Esophagus (tissue), 2 donors: ENCODE measurements at regions not wholly inside any gene's neighbourhood (a gene's known extent, or its start where the extent isn't known, plus 50 kb on each side); places are given as distances from the start of the nearest gene placed in this dataset.
A peak's percentile ranks its signal among the peaks of the same experiment; 100 is the strongest.

Source experiments
- H3K27ac ChIP-seq, 2 donors: one replicate each; pipeline ENCODE4 v1.5.1; 2013; ENCODE audit warnings: low read depth in 2 of 2, mild to moderate bottlenecking in 2 of 2, inconsistent platforms in 1 of 2, low read length in 1 of 2, moderate library complexity in 1 of 2
- H3K27me3 ChIP-seq, 2 donors: one replicate each; pipeline ENCODE4 v1.6.1; 2013; ENCODE audit warnings: low read length in 2 of 2, control low read depth in 1 of 2, mild to moderate bottlenecking in 1 of 2; ENCODE audit not compliant: insufficient read depth in 2 of 2, control insufficient read depth in 1 of 2
- H3K36me3 ChIP-seq, 2 donors: one replicate each; pipeline ENCODE4 v1.6.1; 2013; ENCODE audit warnings: low read length in 1 of 2; ENCODE audit not compliant: control insufficient read depth in 2 of 2, insufficient read depth in 2 of 2
- H3K4me1 ChIP-seq, 2 donors: one replicate each; pipeline ENCODE4 v1.6.1; 2013; ENCODE audit warnings: low read length in 1 of 2; ENCODE audit not compliant: control insufficient read depth in 2 of 2, insufficient read depth in 2 of 2
- H3K4me3 ChIP-seq, 2 donors: one replicate each; pipeline ENCODE4 v1.5.1; 2013; ENCODE audit warnings: low read length in 2 of 2, mild to moderate bottlenecking in 2 of 2, low read depth in 1 of 2, moderate library complexity in 1 of 2
- H3K9me3 ChIP-seq, 2 donors: one replicate each; pipeline ENCODE4 v1.6.1; 2013; ENCODE audit warnings: mild to moderate bottlenecking in 2 of 2, low read depth in 1 of 2, low read length in 1 of 2, moderate library complexity in 1 of 2; ENCODE audit not compliant: control insufficient read depth in 2 of 2, insufficient read depth in 1 of 2
- WGBS, 2 donors: extraction: QIAGEN DNeasy Blood & Tissue Kit; methylation state at CpG; one replicate each; pipeline ENCODE4 v1.1.7; 2013; 5-methylcytosine and 5-hydroxymethylcytosine counted together
- donor health status: healthy with polysubstance abuse.
- donor health status: Bipolar disorder and iron deficiency.

DNA sequence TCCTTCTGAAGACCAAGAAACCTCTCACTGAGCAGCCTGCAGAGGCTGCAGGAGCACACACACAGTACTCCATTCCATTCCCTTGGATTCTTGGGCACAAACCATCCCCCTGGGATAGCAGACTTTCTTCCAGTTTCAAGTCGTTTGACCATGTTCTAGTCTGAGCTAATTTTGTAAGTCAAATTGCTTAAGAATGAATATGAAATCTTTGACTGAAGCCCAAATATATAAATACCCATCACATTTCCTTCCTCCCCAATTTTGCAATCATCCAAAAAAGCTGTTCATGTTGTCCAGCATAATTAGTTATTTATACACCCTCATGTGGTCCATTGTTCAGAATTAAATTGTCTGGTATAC, 231.2 kb upstream of the TPRG1 start:
- Histone ChIP-seq H3K27me3 (no peaks in the 10 kb centered on the region), H3K9me3 (no peaks in the 10 kb centered on the region), H3K27ac (no peak overlapping the region), H3K4me1 (peaks cover 0 to 2% of the 10 kb centered on the region in 2 donors), H3K36me3 (no peaks in the 10 kb centered on the region), H3K4me3 (no peak overlapping the region)
- WGBS, 2 donors = 34 to 40% methylated on average over 1 of the region's 1 CpG

- Histone ChIP-seq H3K27ac (peak overlapping the region in 1 of 2 donors; percentile 16), H3K36me3 (no peaks in the 10 kb centered on the region), H3K4me1 (peaks cover 0 to 2% of the 10 kb centered on the region in 2 donors), H3K9me3 (no peaks in the 10 kb centered on the region), H3K4me3 (no peak overlapping the region), H3K27me3 (no peaks in the 10 kb centered on the region)
- WGBS, 2 donors = 84 to 87% methylated on average over 3 of the region's 3 CpGs
These were observed 230.7 kb upstream of the TPRG1 start for GRCh38 chr3:188941103-188941502.

DNA sequence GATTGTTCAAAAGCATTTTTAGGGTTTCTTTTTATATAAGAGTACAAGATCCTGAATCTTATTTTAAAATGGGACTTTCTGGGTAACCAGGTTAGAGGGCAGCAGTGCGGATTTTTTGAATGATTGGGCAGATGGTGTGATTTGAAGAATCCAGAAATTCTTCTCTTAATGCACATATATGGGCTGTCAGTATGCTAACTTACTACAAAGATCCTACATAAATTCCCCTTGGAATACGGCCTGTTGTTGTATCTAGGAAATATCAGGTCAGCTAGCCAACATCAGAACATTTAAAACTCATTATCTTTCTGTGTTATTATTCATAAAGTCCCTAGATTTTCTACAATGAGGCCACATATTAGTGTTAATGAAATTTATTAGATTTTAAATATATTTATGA, 229.6 kb upstream of the TPRG1 start:
- Histone ChIP-seq H3K4me3 (no peak overlapping the region), H3K27ac (no peak overlapping the region), H3K9me3 (no peaks in the 10 kb centered on the region), H3K36me3 (no peaks in the 10 kb centered on the region), H3K4me1 (peaks cover 0 to 12% of the 10 kb centered on the region in 2 donors), H3K27me3 (no peaks in the 10 kb centered on the region)
- WGBS, 2 donors = 93 to 95% methylated on average over 2 of the region's 2 CpGs

DNA sequence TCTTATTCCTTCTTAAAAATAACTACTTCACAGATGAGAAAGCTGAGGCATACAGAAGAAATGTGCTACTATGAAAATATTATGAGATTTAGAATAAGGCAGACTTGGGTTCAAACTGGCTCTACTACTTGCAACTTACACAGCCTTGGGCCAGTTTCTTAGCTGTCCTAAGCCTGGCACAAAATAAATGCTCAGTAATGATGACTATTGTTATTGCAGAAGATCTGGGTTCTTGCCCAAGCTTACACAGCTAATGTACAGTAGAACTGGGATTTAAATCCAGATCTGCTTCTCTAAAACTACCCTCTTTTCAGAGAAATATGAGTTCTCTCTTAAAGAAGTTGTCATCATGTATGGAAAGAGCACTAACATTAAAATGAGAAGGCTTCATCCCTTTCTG, 228.2 kb upstream of the TPRG1 start:
- Histone ChIP-seq H3K27ac (peak overlapping the region in 1 of 2 donors; percentile 25), H3K4me3 (no peak overlapping the region), H3K4me1 (peaks cover 0 to 13% of the 10 kb centered on the region in 2 donors), H3K27me3 (no peaks in the 10 kb centered on the region), H3K9me3 (no peaks in the 10 kb centered on the region), H3K36me3 (no peaks in the 10 kb centered on the region)

- 37 to 56% methylated on average over 1 of the region's 1 CpG for whole genome bisulfite sequencing, 2 donors
- Histone ChIP-seq H3K4me3 (no peak overlapping the region), H3K4me1 (peaks cover 0 to 17% of the 10 kb centered on the region in 2 donors), H3K36me3 (no peaks in the 10 kb centered on the region), H3K27ac (peak overlapping the region; percentile 3 to 25), H3K27me3 (no peaks in the 10 kb centered on the region), H3K9me3 (no peaks in the 10 kb centered on the region)
These were observed 227.7 kb upstream of the TPRG1 start for GRCh38 chr3:188944108-188944507.

GRCh38 chr3:188946351-188947240, 225.2 kb upstream of the TPRG1 start:
- H3K27me3 ChIP-seq = no peaks in the 10 kb centered on the region
- peak overlapping the region; percentile 94 to 98 for H3K27ac ChIP-seq
- no peaks in the 10 kb centered on the region for H3K9me3 ChIP-seq
- peaks cover 0 to 21% of the 10 kb centered on the region in 2 donors for H3K4me1 ChIP-seq
- no peaks in the 10 kb centered on the region for H3K36me3 ChIP-seq
- WGBS, 2 donors = 57 to 67% methylated on average over 14 of the region's 14 CpGs
- peak overlapping the region; percentile 42 to 44 for H3K4me3 ChIP-seq

DNA sequence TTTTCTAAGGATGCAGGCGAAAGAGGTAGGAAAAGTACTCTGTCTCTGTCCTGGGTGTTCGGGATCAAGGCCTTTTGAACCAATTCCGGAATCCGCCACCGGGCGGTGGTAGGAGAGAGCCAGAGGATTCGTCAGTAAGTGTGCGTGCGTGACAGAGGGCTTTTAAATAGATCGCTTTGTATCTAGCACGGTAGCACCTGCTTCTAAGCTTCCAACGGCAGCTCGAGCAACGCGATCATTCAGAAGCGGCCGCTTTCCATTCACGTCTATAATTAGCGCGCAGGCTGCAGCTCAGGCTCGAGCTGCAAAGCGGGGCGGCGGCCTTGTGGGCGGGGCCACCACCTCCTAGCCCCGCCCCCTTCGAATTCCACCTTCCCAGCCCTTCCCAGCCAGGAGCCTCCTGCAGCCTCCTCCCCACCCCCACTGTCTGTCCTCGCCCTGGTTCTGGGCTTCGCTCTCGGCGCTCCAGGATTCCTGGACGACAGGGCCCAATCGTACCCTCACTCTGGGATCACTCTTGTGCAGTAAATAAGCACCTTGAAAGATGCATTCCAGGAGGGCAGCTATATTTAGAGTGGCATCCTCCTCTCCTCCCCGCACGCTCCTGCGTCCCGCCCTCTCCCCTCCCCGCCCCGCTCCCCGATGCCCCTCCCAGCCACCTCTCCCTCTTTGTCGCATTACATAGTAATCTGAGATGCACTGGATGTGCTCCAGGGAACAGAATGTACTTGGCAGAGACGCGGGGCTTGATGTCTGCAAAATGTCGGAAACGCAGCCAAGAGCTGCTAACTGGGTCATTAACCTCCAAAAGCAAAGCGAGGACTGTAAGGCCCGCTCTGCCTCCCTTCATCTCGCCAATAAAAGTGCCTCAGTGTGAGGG, 224.1 kb upstream of the TPRG1 start:
- no peaks in the 10 kb centered on the region for H3K27me3 ChIP-seq
- WGBS, 2 donors = 9 to 10% methylated on average over 47 to 48 of the region's 48 CpGs
- peak overlapping the region; percentile 98 to 100 for H3K27ac ChIP-seq
- H3K4me1 ChIP-seq = peaks cover 0 to 21% of the 10 kb centered on the region in 2 donors
- no peaks in the 10 kb centered on the region for H3K36me3 ChIP-seq
- H3K4me3 ChIP-seq = peak overlapping the region; percentile 42 to 44
- no peaks in the 10 kb centered on the region for H3K9me3 ChIP-seq

DNA sequence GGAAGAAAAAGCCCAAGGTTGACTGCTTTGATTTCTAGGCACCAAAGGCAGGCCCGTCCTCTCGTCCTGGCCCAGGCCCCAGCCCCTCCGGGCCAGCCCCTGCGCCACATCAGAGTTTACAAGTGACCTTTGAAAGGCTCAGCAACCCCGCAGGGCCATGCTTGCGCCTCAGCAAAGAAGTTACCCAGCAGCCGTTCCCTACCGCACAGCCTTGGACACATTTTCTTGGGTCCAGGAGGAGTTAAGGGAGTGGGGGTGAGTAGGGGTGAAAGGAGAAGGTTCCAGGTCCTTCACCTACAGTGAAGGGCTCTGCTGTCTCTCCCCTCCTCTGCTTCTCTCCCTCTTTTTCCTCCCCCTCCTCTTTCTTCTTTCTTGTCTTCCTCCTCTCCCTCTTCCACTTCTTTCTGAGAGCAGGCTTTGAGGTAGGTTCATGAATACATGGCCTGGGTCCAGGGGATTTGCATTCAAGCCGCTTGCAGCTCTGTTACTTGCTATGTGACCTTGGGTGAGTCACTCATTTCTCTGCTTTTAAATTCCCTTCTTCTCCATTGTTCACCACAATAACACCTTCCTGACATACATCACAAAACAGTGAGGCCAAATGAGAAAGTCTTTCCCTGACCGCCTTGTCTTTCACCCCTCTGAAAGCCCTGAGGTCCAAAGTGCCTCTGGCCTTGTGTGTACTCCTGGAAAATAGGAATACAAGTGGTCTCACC, 223.3 kb upstream of the TPRG1 start:
- Histone ChIP-seq H3K27me3 (no peaks in the 10 kb centered on the region), H3K4me1 (peaks cover 0 to 21% of the 10 kb centered on the region in 2 donors), H3K4me3 (no peak overlapping the region), H3K9me3 (no peaks in the 10 kb centered on the region), H3K27ac (peak overlapping the region; percentile 95 to 100), H3K36me3 (no peaks in the 10 kb centered on the region)
- WGBS, 2 donors = 27 to 29% methylated on average over 10 of the region's 10 CpGs

DNA sequence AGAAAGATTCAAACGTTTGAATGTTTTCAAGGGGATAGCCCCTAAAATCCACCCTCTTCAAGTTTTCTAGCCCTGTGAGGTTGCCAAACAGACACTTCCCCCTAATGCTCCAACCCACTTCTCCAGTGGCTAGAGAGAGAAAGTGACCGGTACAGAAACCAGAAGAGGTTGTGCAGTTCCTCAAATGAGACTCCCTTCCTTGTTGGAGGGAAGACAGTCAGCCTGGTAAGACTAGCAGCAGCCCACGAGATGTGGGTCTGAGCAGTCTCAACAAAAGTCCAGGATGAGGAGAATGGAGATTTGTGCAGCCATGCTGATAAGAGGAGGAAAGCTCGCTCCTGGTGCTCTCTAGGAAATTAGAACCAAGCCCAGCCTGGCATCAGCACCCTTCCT, 222.8 kb upstream of the TPRG1 start:
- H3K27me3 ChIP-seq = no peaks in the 10 kb centered on the region
- WGBS, 2 donors = 63 to 65% methylated on average over 4 of the region's 4 CpGs
- no peaks in the 10 kb centered on the region for H3K36me3 ChIP-seq
- H3K4me3 ChIP-seq = no peak overlapping the region
- H3K9me3 ChIP-seq = no peaks in the 10 kb centered on the region
- H3K27ac ChIP-seq = peak overlapping the region; percentile 95 to 100
- peaks cover 0 to 21% of the 10 kb centered on the region in 2 donors for H3K4me1 ChIP-seq
